Endothelial cell of umbilical vein (primary cell): ENCODE measurements at regions not wholly inside any gene's neighbourhood (a gene's known extent, or its start where the extent isn't known, plus 50 kb on each side); places are given as distances from the start of the nearest gene placed in this dataset.
"Not testable (repeated sequence)": the region's sequence is repeated elsewhere in the genome, so short reads cannot be mapped to it uniquely, and the experiment has no call there.

ENCODE experiments used
- BruUV-seq: library from RNA; stranded (reverse); fragments of 400-500 nt; replicated peaks from 2 replicates; lab custom pipeline; 2021; lab: Mats Ljungman, UMichigan
- CTCF ChIA-PET: fragments of 300-600, 350-600 bp; sonication (Branson Sonifier 250); formaldehyde crosslinking; loops from one replicate; lab custom pipeline; 2021; ENCODE audit warnings: antibody characterized with exemption, inconsistent platforms; lab: Charles Lee
- POLR2A ChIA-PET: fragments of 300-600, 350-600 bp; sonication (Branson Sonifier 250); formaldehyde crosslinking; loops from one replicate; lab custom pipeline; 2021; ENCODE audit warnings: antibody characterized with exemption, inconsistent platforms; lab: Charles Lee
- DNase-seq: peaks from one replicate; pipeline ENCODE4 v3.0.0-alpha.2; 2011; ENCODE audit warnings: low read depth, low spot score
- FAIRE-seq: peaks from 2 replicates; lab custom pipeline; 2011; peaks lifted over from hg19 to GRCh38; lab: Jason Lieb, UNC
- H2AFZ ChIP-seq: 2 replicates; pipeline ENCODE4 v1.6.0; 2012; ENCODE audit warnings: low read depth, low read length, control low read depth, inconsistent platforms
- H3K27ac ChIP-seq: 2 replicates; pipeline ENCODE4 v1.5.1; 2011; ENCODE audit warnings: low read depth, mild to moderate bottlenecking, control low read depth, low read length, moderate library complexity; ENCODE audit not compliant: insufficient read depth
- H3K27me3 ChIP-seq, 2 experiments: 2 replicates each; pipeline versions ENCODE4 v1.6.0 to v1.6.1; 2011; ENCODE audit warnings: low read length in 2 of 2, mixed read lengths in 1 of 2; ENCODE audit not compliant: control insufficient read depth in 2 of 2, insufficient read depth in 2 of 2
- H3K36me3 ChIP-seq, 2 experiments: 2 replicates in 1 of 2; 3 replicates in 1 of 2; pipeline ENCODE4 v1.5.1; 2011; ENCODE audit warnings: low read length in 2 of 2, mild to moderate bottlenecking in 1 of 2, moderate library complexity in 1 of 2; ENCODE audit not compliant: control insufficient read depth in 2 of 2, insufficient read depth in 2 of 2; ENCODE audit errors: extremely low read depth in 1 of 2
- H3K4me1 ChIP-seq: 3 replicates; pipeline ENCODE4 v1.5.1; 2011; ENCODE audit warnings: mild to moderate bottlenecking, low read length; ENCODE audit not compliant: control insufficient read depth, insufficient read depth; ENCODE audit errors: extremely low read depth
- H3K4me2 ChIP-seq: 2 replicates; pipeline ENCODE4 v1.6.1; 2011; ENCODE audit warnings: low read length, control low read depth, mixed read lengths; ENCODE audit not compliant: insufficient read depth
- H3K4me3 ChIP-seq, 3 experiments: fragments of 200-600 bp in 1 of 3; sonication (generic), shearing (Covaris generic) in 1 of 3; replicated peaks in 1 of 3; 2 replicates each; pipeline ENCODE4 v1.5.1; 2011 to 2016; ENCODE audit warnings: control low read depth in 3 of 3, low read length in 3 of 3, mild to moderate bottlenecking in 2 of 3, inconsistent platforms in 1 of 3, low read depth in 1 of 3, moderate library complexity in 1 of 3; ENCODE audit not compliant: insufficient read depth in 1 of 3
- H3K79me2 ChIP-seq: 2 replicates; pipeline ENCODE4 v1.6.0; 2012; ENCODE audit warnings: low read length, inconsistent platforms; ENCODE audit not compliant: control insufficient read depth, insufficient read depth
- H3K9ac ChIP-seq: replicated peaks from 2 replicates; pipeline ENCODE3; 2011; ENCODE audit warnings: low read length, control low read depth; ENCODE audit not compliant: insufficient read depth; ENCODE audit errors: extremely low read depth
- H3K9me1 ChIP-seq: replicated peaks from 3 replicates; pipeline ENCODE4 v1.6.0; 2011; ENCODE audit warnings: mild to moderate bottlenecking, low read length; ENCODE audit not compliant: control insufficient read depth, insufficient read depth; ENCODE audit errors: extremely low read depth
- H3K9me3 ChIP-seq: replicated peaks from 2 replicates; pipeline ENCODE4 v1.5.1; 2012; ENCODE audit warnings: low read length, inconsistent platforms; ENCODE audit not compliant: control insufficient read depth, insufficient read depth
- H4K20me1 ChIP-seq: replicated peaks from 2 replicates; pipeline ENCODE3; 2011; ENCODE audit warnings: mild to moderate bottlenecking, low read length; ENCODE audit not compliant: control insufficient read depth, insufficient read depth; ENCODE audit errors: extremely low read depth
- FOS ChIP-seq: IDR thresholded peaks from 2 replicates; pipeline ENCODE4 v1.6.1; 2011; ENCODE audit warnings: mild to moderate bottlenecking, low read length, moderate library complexity, borderline replicate concordance; ENCODE audit not compliant: insufficient read depth
- JUN ChIP-seq: IDR thresholded peaks from 2 replicates; pipeline ENCODE4 v1.6.1; 2011; ENCODE audit warnings: borderline replicate concordance, low read depth; ENCODE audit not compliant: insufficient read length, insufficient read depth
- MAX ChIP-seq: IDR thresholded peaks from 2 replicates; pipeline ENCODE4 v1.6.1; 2011; ENCODE audit not compliant: insufficient read depth, insufficient read length
- dilution Hi-C: fragments of 300-500 bp; cut with MboI; formaldehyde crosslinking; loops from one replicate; pipeline ENCODE4 v1.15.0; 2019; ENCODE audit warnings: low sequenced_read_pairs; ENCODE audit not compliant: extremely low pct_ligation_motif_present
- intact Hi-C: fragments of 100-400 bp; cut with micrococcal nuclease; formaldehyde crosslinking; loops from one replicate; pipeline ENCODE4 v1.10.0; 2022

GRCh38 chr6:76852776-76853175 lies 610.5 kb downstream of the HTR1B start:
- DNase-seq (peak; percentile 35), FAIRE-seq (no peak)
- Histone ChIP-seq H3K4me2 (no peak overlapping the region), H3K27me3 (no peaks in the 10 kb centered on the region), H3K27ac (no peak overlapping the region), H3K9ac (no peak overlapping the region), H3K36me3 (no peaks in the 10 kb centered on the region), H3K4me1 (no peaks in the 10 kb centered on the region), H3K4me3 (no peak overlapping the region), H4K20me1 (no peaks in the 10 kb centered on the region), H2AFZ (no peak overlapping the region), H3K9me3 (no peaks in the 10 kb centered on the region), H3K9me1 (no peaks in the 10 kb centered on the region), H3K79me2 (no peaks in the 10 kb centered on the region)
- BruUV-seq = no TSS peak
- intact Hi-C loops (no loop called here), dilution Hi-C loops (no loop called here)
- TF ChIP-seq FOS (peak; percentile 52), JUN (peak; percentile 29), MAX (no peak)
- ChIA-PET POLR2A (no interaction called here), CTCF (interaction anchor here (0.6 to 0.9 kb wide), 2 partner anchors 9 to 44 kb away, joined by 3 to 4 read pairs; no protein-coding TSS in a partner anchor)

GRCh38 chr6:76849274-76849970 lies 613.9 kb downstream of the HTR1B start:
- H3K36me3 ChIP-seq, H3K4me2 ChIP-seq, POLR2A ChIA-PET, H3K9me3 ChIP-seq, CTCF ChIA-PET, dilution Hi-C loops, intact Hi-C loops, H3K9ac ChIP-seq, H3K27me3 ChIP-seq, H4K20me1 ChIP-seq, H3K4me1 ChIP-seq, H3K27ac ChIP-seq, H3K4me3 ChIP-seq, H3K9me1 ChIP-seq, BruUV-seq, DNase-seq, H2AFZ ChIP-seq, H3K79me2 ChIP-seq, FAIRE-seq: not testable (repeated sequence)
